IMR-90 (cell line): ENCODE measurements at regions not wholly inside any gene's neighbourhood (a gene's known extent, or its start where the extent isn't known, plus 50 kb on each side); places are given as distances from the start of the nearest gene placed in this dataset.

ENCODE experiments used
- ATAC-seq: fragments of 200-7000 bp; cut with Tn5 transposase; 2 replicates; pipeline ENCODE4 v1.9.1; 2020; ENCODE audit warnings: low read depth, mild to moderate bottlenecking, moderate library complexity
- BruUV-seq: library from RNA; stranded (reverse); fragments of 400-500 nt; replicated peaks from 2 replicates; lab custom pipeline; 2021; lab: Mats Ljungman, UMichigan
- CTCF ChIA-PET: fragments of 300-600 bp; formaldehyde crosslinking; extraction: SDS; loops from one replicate; lab custom pipeline; 2021; ENCODE audit warnings: antibody characterized with exemption; lab: Yijun Ruan, JAX
- POLR2A ChIA-PET: fragments of 300-600 bp; sonication (Branson Sonifier 250); formaldehyde crosslinking; loops from one replicate; lab custom pipeline; 2022; ENCODE audit warnings: antibody characterized with exemption; ENCODE audit not compliant: unreplicated experiment; lab: Charles Lee
- DNase-seq: peaks from one replicate; pipeline ENCODE4 v3.0.0; 2013
- H2AFZ ChIP-seq: replicated peaks from 2 replicates; pipeline ENCODE3; 2013; ENCODE audit warnings: low read length, mild to moderate bottlenecking; ENCODE audit not compliant: poor library complexity
- H2AK5ac ChIP-seq: 2 replicates; pipeline ENCODE4 v1.6.1; 2013; ENCODE audit warnings: low read depth, low read length, inconsistent platforms
- H2AK9ac ChIP-seq: replicated peaks from 2 replicates; pipeline ENCODE3; 2013; ENCODE audit warnings: mild to moderate bottlenecking, low read depth, low read length, moderate library complexity; ENCODE audit not compliant: poor library complexity
- H2BK120ac ChIP-seq: 2 replicates; pipeline ENCODE4 v1.6.1; 2013; ENCODE audit warnings: low read depth, low read length, inconsistent platforms
- H2BK15ac ChIP-seq: 3 replicates; pipeline ENCODE4 v1.6.1; 2013; ENCODE audit warnings: low read depth, low read length, inconsistent platforms
- H2BK20ac ChIP-seq: 2 replicates; pipeline ENCODE4 v1.6.1; 2013; ENCODE audit warnings: low read depth, mild to moderate bottlenecking, inconsistent platforms, low read length, moderate library complexity
- H2BK5ac ChIP-seq: 2 replicates; pipeline ENCODE4 v1.6.1; 2013; ENCODE audit warnings: mild to moderate bottlenecking, low read depth, low read length, inconsistent platforms; ENCODE audit not compliant: poor library complexity, severe bottlenecking
- H3K14ac ChIP-seq: replicated peaks from 2 replicates; pipeline ENCODE4 v1.6.1; 2013; ENCODE audit warnings: low read depth, low read length, inconsistent platforms
- H3K18ac ChIP-seq: 2 replicates; pipeline ENCODE4 v1.6.1; 2013; ENCODE audit warnings: low read depth, low read length, control low read depth
- H3K23ac ChIP-seq: 2 replicates; pipeline ENCODE4 v1.6.1; 2013; ENCODE audit warnings: low read depth, low read length, inconsistent platforms
- H3K27ac ChIP-seq: 2 replicates; pipeline ENCODE4 v1.5.1; 2013; ENCODE audit warnings: mild to moderate bottlenecking, control low read depth, low read length; ENCODE audit not compliant: insufficient read depth
- H3K27me3 ChIP-seq: 2 replicates; pipeline ENCODE4 v1.6.1; 2013; ENCODE audit warnings: low read length; ENCODE audit not compliant: control insufficient read depth, insufficient read depth
- H3K36me3 ChIP-seq: 2 replicates; pipeline ENCODE4 v1.6.1; 2013; ENCODE audit warnings: low read length, mixed read lengths; ENCODE audit not compliant: control insufficient read depth, insufficient read depth
- H3K4ac ChIP-seq: 2 replicates; pipeline ENCODE4 v1.6.1; 2013; ENCODE audit warnings: low read depth, low read length, inconsistent platforms
- H3K4me1 ChIP-seq: 2 replicates; pipeline ENCODE4 v1.6.1; 2013; ENCODE audit warnings: low read length, mixed read lengths; ENCODE audit not compliant: control insufficient read depth, insufficient read depth
- H3K4me2 ChIP-seq: 2 replicates; pipeline ENCODE4 v1.6.1; 2013; ENCODE audit warnings: low read depth, mild to moderate bottlenecking, control low read depth, low read length, moderate library complexity
- H3K4me3 ChIP-seq: 2 replicates; pipeline ENCODE4 v1.5.1; 2013; ENCODE audit warnings: low read depth, mild to moderate bottlenecking, control low read depth, low read length, moderate library complexity; ENCODE audit not compliant: insufficient read depth
- H3K56ac ChIP-seq: 2 replicates; pipeline ENCODE4 v1.6.1; 2013; ENCODE audit warnings: low read length, inconsistent platforms; ENCODE audit not compliant: insufficient read depth; ENCODE audit errors: extremely low read depth
- H3K79me1 ChIP-seq, 2 experiments: 2 replicates each; pipeline ENCODE4 v1.6.1; 2013; ENCODE audit warnings: low read length in 2 of 2, inconsistent platforms in 1 of 2, low read depth in 1 of 2
- H3K9ac ChIP-seq: 2 replicates; pipeline ENCODE4 v1.6.1; 2013; ENCODE audit warnings: low read depth, low read length, control low read depth
- H3K9me1 ChIP-seq: 2 replicates; pipeline ENCODE4 v1.6.1; 2013; ENCODE audit warnings: low read length, inconsistent platforms; ENCODE audit not compliant: insufficient read depth
- H3K9me3 ChIP-seq: 2 replicates; pipeline ENCODE4 v1.6.1; 2013; ENCODE audit warnings: low read length; ENCODE audit not compliant: control insufficient read depth, insufficient read depth
- H4K20me1 ChIP-seq: 2 replicates; pipeline ENCODE4 v1.6.1; 2013; ENCODE audit warnings: low read length, inconsistent platforms; ENCODE audit not compliant: insufficient read depth
- H4K5ac ChIP-seq: 2 replicates; pipeline ENCODE4 v1.6.1; 2013; ENCODE audit warnings: mild to moderate bottlenecking, low read depth, low read length, control low read depth
- H4K8ac ChIP-seq, 2 experiments: 2 replicates each; pipeline ENCODE4 v1.6.1; 2013; ENCODE audit warnings: low read depth in 2 of 2, low read length in 2 of 2, control low read depth in 1 of 2, inconsistent platforms in 1 of 2
- H4K91ac ChIP-seq: 2 replicates; pipeline ENCODE4 v1.6.1; 2013; ENCODE audit warnings: low read depth, low read length, inconsistent platforms; ENCODE audit not compliant: insufficient read depth
- RCOR1 ChIP-seq: IDR thresholded peaks from 2 replicates; pipeline ENCODE4 v1.6.1; 2012; ENCODE audit warnings: mild to moderate bottlenecking, low read length, improper control_type of control experiment; ENCODE audit not compliant: insufficient replicate concordance
- WGBS, 2 experiments: methylation state at CpG; one replicate each; pipeline versions ENCODE4 v1.1.5 to v1.1.7; 2013; ENCODE audit warnings: missing lambda C conversion rate in 2 of 2; ENCODE audit not compliant: insufficient read length in 1 of 2; ENCODE audit errors: extremely low coverage in 2 of 2; 5-methylcytosine and 5-hydroxymethylcytosine counted together
- dilution Hi-C: fragments of 300-500 bp; cut with HindIII; formaldehyde crosslinking; loops from one replicate; pipeline ENCODE4 v1.14.3; 2018; ENCODE audit warnings: low sequenced_read_pairs; ENCODE audit not compliant: unreplicated experiment
- in situ Hi-C: fragments of 300-500 bp; cut with MboI; formaldehyde crosslinking; loops from 3 replicates; pipeline ENCODE4 v1.14.3; 2019; ENCODE audit warnings: low sequenced_read_pairs, inconsistent platforms, mixed read lengths
- intact Hi-C: fragments of 100-400 bp; cut with micrococcal nuclease; formaldehyde crosslinking; loops from 2 replicates; pipeline ENCODE4 v1.10.0; 2022

DNA sequence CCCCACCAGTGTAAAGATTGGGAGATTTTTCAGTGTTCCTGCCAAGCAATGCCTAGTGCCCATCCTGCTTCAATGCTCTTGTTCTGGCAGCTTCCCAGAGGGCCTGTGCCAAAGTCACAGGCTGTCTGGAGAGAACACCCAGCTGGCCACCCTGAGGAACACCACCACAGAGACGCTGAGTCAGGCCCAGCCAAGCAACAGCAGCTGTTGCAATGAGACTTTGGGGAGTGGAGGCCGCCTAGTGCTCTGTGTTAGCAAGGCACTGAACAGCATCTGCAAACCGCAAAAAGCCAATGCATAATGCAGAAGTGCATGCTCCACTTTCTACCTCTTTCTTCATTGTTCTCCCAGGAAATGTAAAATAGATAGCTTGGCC lies 168.1 kb downstream of the NXPE2 start:
- no peak for TF ChIP-seq RCOR1
- no peak for DNase-seq

More for the DNA sequence above, 168.1 kb downstream of the NXPE2 start:
- peaks cover 3% of the 10 kb centered on the region for H3K9me3 ChIP-seq
- dilution Hi-C loops = no loop called here
- no peak overlapping the region for H3K4me3 ChIP-seq
- no peak overlapping the region for H2AFZ ChIP-seq
- POLR2A ChIA-PET = no interaction called here
- no peak overlapping the region for H3K4ac ChIP-seq
- H4K20me1 ChIP-seq = no peaks in the 10 kb centered on the region
- no peak overlapping the region for H3K18ac ChIP-seq
- no peaks in the 10 kb centered on the region for H3K27me3 ChIP-seq
- no peak overlapping the region for H2BK120ac ChIP-seq
- CTCF ChIA-PET = no interaction called here
- in situ Hi-C loops = no loop called here
- intact Hi-C loops = no loop called here
- no peak overlapping the region for H2AK5ac ChIP-seq
- no peaks in the 10 kb centered on the region for H3K9me1 ChIP-seq
- no peak overlapping the region for H2BK20ac ChIP-seq
- no peaks in the 10 kb centered on the region for H3K36me3 ChIP-seq
- no peak overlapping the region for H3K56ac ChIP-seq
- WGBS, 2 experiments = no CpG with 5 or more reads among the region's 3 CpGs
- no peak overlapping the region for H4K8ac ChIP-seq
- H2BK15ac ChIP-seq = no peak overlapping the region
- H3K27ac ChIP-seq = no peak overlapping the region
- H3K14ac ChIP-seq = no peak overlapping the region
- H4K91ac ChIP-seq = no peak overlapping the region
- H3K4me1 ChIP-seq = no peaks in the 10 kb centered on the region
- no TSS peak for BruUV-seq
- no peak overlapping the region for H2AK9ac ChIP-seq
- no peak overlapping the region for H3K23ac ChIP-seq
- no peaks in the 10 kb centered on the region for H3K79me1 ChIP-seq
- no peak for ATAC-seq
- H2BK5ac ChIP-seq = no peak overlapping the region
- no peak overlapping the region for H3K9ac ChIP-seq
- no peak overlapping the region for H3K4me2 ChIP-seq
- H4K5ac ChIP-seq = no peak overlapping the region
